RCC 7860 (cell line): ENCODE measurements at regions not wholly inside any gene's neighbourhood (a gene's known extent, or its start where the extent isn't known, plus 50 kb on each side); places are given as distances from the start of the nearest gene placed in this dataset.
"Not testable (repeated sequence)": the region's sequence is repeated elsewhere in the genome, so short reads cannot be mapped to it uniquely, and the experiment has no call there.

ENCODE experiments used
- DNase-seq: peaks from one replicate; pipeline ENCODE4 v3.0.0-alpha.2; 2015; ENCODE audit warnings: low spot score
- FAIRE-seq: peaks from 2 replicates; lab custom pipeline; 2012; peaks lifted over from hg19 to GRCh38; lab: Jason Lieb, UNC

- FAIRE-seq (no peak), DNase-seq (no peak)
Observed at GRCh38 chr9:109972026-109972882, 192.3 kb downstream of the PALM2AKAP2 start.

GRCh38 chr9:109973336-109973735, 193.3 kb downstream of the PALM2AKAP2 start:
- no peak for DNase-seq
- FAIRE-seq: no peak

- FAIRE-seq: no peak
- no peak for DNase-seq
Observed at GRCh38 chr9:109974143-109974917, 194.3 kb downstream of the PALM2AKAP2 start.

- no peak for DNase-seq
- no peak for FAIRE-seq
Observed at GRCh38 chr9:109974918-109975276, 194.9 kb downstream of the PALM2AKAP2 start.

- no peak for FAIRE-seq
- DNase-seq: no peak
Observed at GRCh38 chr9:109975574-109976295, 195.7 kb downstream of the PALM2AKAP2 start.

- FAIRE-seq (no peak), DNase-seq (no peak)
Observed at GRCh38 chr9:109976303-109976702, 196.3 kb downstream of the PALM2AKAP2 start.

GRCh38 chr9:109977521-109977920, 197.5 kb downstream of the PALM2AKAP2 start:
- no peak for DNase-seq
- no peak for FAIRE-seq

GRCh38 chr9:109981091-109981490, 201.1 kb downstream of the PALM2AKAP2 start:
- FAIRE-seq (no peak), DNase-seq (no peak)

GRCh38 chr9:109986521-109986991, 206.6 kb downstream of the PALM2AKAP2 start:
- FAIRE-seq: peak; percentile 85
- peak; percentile 89 for DNase-seq

GRCh38 chr9:109989296-109989695, 209.3 kb downstream of the PALM2AKAP2 start:
- DNase-seq (no peak), FAIRE-seq (no peak)

GRCh38 chr9:109990541-109990940, 210.5 kb downstream of the PALM2AKAP2 start:
- FAIRE-seq: no peak
- no peak for DNase-seq

GRCh38 chr9:109992293-109992692, 212.3 kb downstream of the PALM2AKAP2 start:
- FAIRE-seq (no peak), DNase-seq (no peak)

- DNase-seq (no peak), FAIRE-seq (no peak)
Observed at GRCh38 chr9:109993250-109993978, 213.4 kb downstream of the PALM2AKAP2 start.

GRCh38 chr9:109994141-109994540, 213.8 kb downstream of the C9orf152 start:
- FAIRE-seq (no peak), DNase-seq (no peak)

GRCh38 chr9:109996936-109997580, 210.9 kb downstream of the C9orf152 start:
- FAIRE-seq: no peak
- DNase-seq: no peak

- FAIRE-seq (no peak), DNase-seq (no peak)
Observed at GRCh38 chr9:109997682-109998081, 210.3 kb downstream of the C9orf152 start.

- not testable (repeated sequence) for FAIRE-seq, DNase-seq
Observed at GRCh38 chr9:110005521-110005920, 202.4 kb downstream of the C9orf152 start.

GRCh38 chr9:110006657-110007056, 201.3 kb downstream of the C9orf152 start:
- FAIRE-seq: no peak

GRCh38 chr9:110007477-110008270, 200.3 kb downstream of the C9orf152 start:
- FAIRE-seq (no peak), DNase-seq (no peak)

More at GRCh38 chr9:110006657-110007056, 201.3 kb downstream of the C9orf152 start:
- DNase-seq: no peak
